ENCODE measurements at regions not wholly inside any gene's neighbourhood (a gene's known extent, or its start where the extent isn't known, plus 50 kb on each side); places are given as distances from the start of the nearest gene placed in this dataset.

DNA sequence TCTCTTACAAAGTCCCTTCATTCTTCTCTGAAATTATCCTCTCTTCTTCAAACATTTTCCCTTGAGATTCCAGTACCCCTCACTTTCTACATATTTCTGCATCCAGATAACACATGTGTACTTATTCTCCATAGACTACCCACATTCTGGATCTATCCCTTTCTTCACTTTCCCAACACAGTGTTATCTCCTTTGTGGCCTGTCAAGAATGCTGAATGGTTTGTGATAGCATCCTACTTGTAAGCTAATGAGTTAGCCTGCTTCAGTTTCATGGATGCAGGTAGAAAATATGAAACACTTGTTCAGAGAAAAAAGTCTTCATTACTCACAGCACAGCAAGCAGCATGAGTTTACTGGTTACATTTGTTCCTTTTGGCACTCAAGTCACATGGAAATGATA is 245.4 kb downstream of the HTR1B start:
- TF ChIP-seq, protein P1, sequence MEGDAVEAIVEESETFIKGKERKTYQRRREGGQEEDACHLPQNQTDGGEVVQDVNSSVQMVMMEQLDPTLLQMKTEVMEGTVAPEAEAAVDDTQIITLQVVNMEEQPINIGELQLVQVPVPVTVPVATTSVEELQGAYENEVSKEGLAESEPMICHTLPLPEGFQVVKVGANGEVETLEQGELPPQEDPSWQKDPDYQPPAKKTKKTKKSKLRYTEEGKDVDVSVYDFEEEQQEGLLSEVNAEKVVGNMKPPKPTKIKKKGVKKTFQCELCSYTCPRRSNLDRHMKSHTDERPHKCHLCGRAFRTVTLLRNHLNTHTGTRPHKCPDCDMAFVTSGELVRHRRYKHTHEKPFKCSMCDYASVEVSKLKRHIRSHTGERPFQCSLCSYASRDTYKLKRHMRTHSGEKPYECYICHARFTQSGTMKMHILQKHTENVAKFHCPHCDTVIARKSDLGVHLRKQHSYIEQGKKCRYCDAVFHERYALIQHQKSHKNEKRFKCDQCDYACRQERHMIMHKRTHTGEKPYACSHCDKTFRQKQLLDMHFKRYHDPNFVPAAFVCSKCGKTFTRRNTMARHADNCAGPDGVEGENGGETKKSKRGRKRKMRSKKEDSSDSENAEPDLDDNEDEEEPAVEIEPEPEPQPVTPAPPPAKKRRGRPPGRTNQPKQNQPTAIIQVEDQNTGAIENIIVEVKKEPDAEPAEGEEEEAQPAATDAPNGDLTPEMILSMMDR (IDR thresholded peaks at IDR 0.05; ENCODE audit: poor library complexity), result no peak
- TF ChIP-seq EZH2 (IDR thresholded peaks at IDR 0.05; ENCODE audit: borderline replicate concordance) (no peak), EZH2phosphoT487 (IDR thresholded peaks at IDR 0.05; ENCODE audit: low read depth, severe bottlenecking, unreplicated experiment) (no peak)

Data from hepatocyte (in vitro differentiated cells).